ENCODE measurements at regions not wholly inside any gene's neighbourhood (a gene's known extent, or its start where the extent isn't known, plus 50 kb on each side); places are given as distances from the start of the nearest gene placed in this dataset.

- Histone ChIP-seq H3K36me3 (replicated peaks in 1 of 2; ENCODE audit: control extremely low read depth in 1 of 2, control insufficient read depth in 1 of 2, extremely low read depth in 1 of 2, insufficient read depth in 2 of 2, low read length in 1 of 2) (no peaks in the 10 kb centered on the region), H3K79me2 (ENCODE audit: control insufficient read depth, insufficient read depth, low read length) (no peaks in the 10 kb centered on the region), H2AFZ (ENCODE audit: insufficient read depth, low read depth, low read length, poor library complexity, severe bottlenecking) (no peak overlapping the region), H3K4me2 (replicated peaks; ENCODE audit: low read depth, low read length, poor library complexity, severe bottlenecking) (no peak overlapping the region), H4K20me1 (ENCODE audit: control insufficient read depth, insufficient read depth, low read length, poor library complexity, severe bottlenecking) (no peaks in the 10 kb centered on the region), H3K27ac (ENCODE audit: low read length in 2 of 2) (no peak overlapping the region), H3K9me3 (ENCODE audit: control extremely low read depth in 1 of 3, control insufficient read depth in 2 of 3, insufficient read depth in 1 of 3, low read length in 2 of 3) (no peaks in the 10 kb centered on the region), H3K27me3 (replicated peaks in 1 of 4; ENCODE audit: control extremely low read depth in 1 of 4, control insufficient read depth in 3 of 4, insufficient read depth in 4 of 4, low read length in 3 of 4) (no peaks in the 10 kb centered on the region), H3K4me3 (ENCODE audit: control extremely low read depth in 1 of 5, extremely low read depth in 1 of 5, insufficient read depth in 1 of 5, low read depth in 2 of 5, low read length in 4 of 5) (no peak overlapping the region), H3K9ac (ENCODE audit: low read length) (no peak overlapping the region), H3K4me1 (ENCODE audit: control insufficient read depth in 2 of 2, insufficient read depth in 2 of 2, low read length in 2 of 2) (no peaks in the 10 kb centered on the region)
- intact Hi-C loops (cut with micrococcal nuclease), result no loop called here
- POLR2A ChIA-PET, result no interaction called here
- Mint-ChIP-seq H3K4me1 (no peaks in the 10 kb centered on the region), H3K4me3 (no peak overlapping the region), H3K9me3 (ENCODE audit: insufficient read depth) (no peaks in the 10 kb centered on the region), H3K27ac (no peak overlapping the region), H3K27me3 (peaks cover 14% of the 10 kb centered on the region)
- TF ChIP-seq, protein P1, sequence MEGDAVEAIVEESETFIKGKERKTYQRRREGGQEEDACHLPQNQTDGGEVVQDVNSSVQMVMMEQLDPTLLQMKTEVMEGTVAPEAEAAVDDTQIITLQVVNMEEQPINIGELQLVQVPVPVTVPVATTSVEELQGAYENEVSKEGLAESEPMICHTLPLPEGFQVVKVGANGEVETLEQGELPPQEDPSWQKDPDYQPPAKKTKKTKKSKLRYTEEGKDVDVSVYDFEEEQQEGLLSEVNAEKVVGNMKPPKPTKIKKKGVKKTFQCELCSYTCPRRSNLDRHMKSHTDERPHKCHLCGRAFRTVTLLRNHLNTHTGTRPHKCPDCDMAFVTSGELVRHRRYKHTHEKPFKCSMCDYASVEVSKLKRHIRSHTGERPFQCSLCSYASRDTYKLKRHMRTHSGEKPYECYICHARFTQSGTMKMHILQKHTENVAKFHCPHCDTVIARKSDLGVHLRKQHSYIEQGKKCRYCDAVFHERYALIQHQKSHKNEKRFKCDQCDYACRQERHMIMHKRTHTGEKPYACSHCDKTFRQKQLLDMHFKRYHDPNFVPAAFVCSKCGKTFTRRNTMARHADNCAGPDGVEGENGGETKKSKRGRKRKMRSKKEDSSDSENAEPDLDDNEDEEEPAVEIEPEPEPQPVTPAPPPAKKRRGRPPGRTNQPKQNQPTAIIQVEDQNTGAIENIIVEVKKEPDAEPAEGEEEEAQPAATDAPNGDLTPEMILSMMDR (IDR thresholded peaks at IDR 0.05), result no peak
- no peak for TF ChIP-seq EZH2 (IDR thresholded peaks at IDR 0.05; ENCODE audit: borderline replicate concordance, insufficient read depth, low read depth, low read length, poor library complexity, severe bottlenecking)
- DNase-seq, result no peak
- no CpG with 5 or more reads among the region's 2 CpGs for WGBS (ENCODE audit: insufficient coverage)
- no peak for ATAC-seq (ENCODE audit: low read depth)
- CTCF ChIA-PET, result no interaction called here
These were observed 613.5 kb upstream of the SETBP1 start for GRCh38 chr18:44067186-44067585.

DNA sequence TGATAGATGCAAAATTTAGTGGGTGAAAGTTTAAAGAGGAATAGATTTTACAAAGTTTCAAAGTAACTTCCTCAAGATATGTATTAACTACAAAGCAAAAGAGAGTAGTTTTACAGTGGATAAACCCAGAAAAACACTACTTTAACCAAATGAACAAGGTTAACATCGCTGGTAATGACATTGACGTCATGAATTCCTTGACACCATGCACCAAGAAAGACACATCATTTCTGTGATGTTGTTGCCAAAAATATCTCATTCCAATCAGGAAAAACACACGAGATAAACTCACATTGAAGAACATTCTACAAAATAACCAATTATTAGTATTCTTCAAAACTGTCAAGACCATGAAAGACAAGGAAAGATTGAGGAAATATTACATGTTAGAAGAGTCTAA, 605.6 kb upstream of the SETBP1 start:
- Mint-ChIP-seq H3K9me3 (ENCODE audit: insufficient read depth) (no peaks in the 10 kb centered on the region), H3K27me3 (peaks cover 8% of the 10 kb centered on the region), H3K4me3 (no peak overlapping the region), H3K27ac (no peak overlapping the region), H3K4me1 (no peaks in the 10 kb centered on the region)
- CTCF ChIA-PET, result no interaction called here
- Histone ChIP-seq H3K27me3 (replicated peaks in 1 of 4; ENCODE audit: control extremely low read depth in 1 of 4, control insufficient read depth in 3 of 4, insufficient read depth in 4 of 4, low read length in 3 of 4) (peaks cover 0 to 3% (median 0%) of the 10 kb centered on the region in 4 experiments), H3K4me3 (ENCODE audit: control extremely low read depth in 1 of 5, extremely low read depth in 1 of 5, insufficient read depth in 1 of 5, low read depth in 2 of 5, low read length in 4 of 5) (no peak overlapping the region), H3K27ac (ENCODE audit: low read length in 2 of 2) (no peak overlapping the region), H3K4me1 (ENCODE audit: control insufficient read depth in 2 of 2, insufficient read depth in 2 of 2, low read length in 2 of 2) (no peaks in the 10 kb centered on the region), H3K9me3 (ENCODE audit: control extremely low read depth in 1 of 3, control insufficient read depth in 2 of 3, insufficient read depth in 1 of 3, low read length in 2 of 3) (no peaks in the 10 kb centered on the region), H3K36me3 (replicated peaks in 1 of 2; ENCODE audit: control extremely low read depth in 1 of 2, control insufficient read depth in 1 of 2, extremely low read depth in 1 of 2, insufficient read depth in 2 of 2, low read length in 1 of 2) (no peaks in the 10 kb centered on the region), H3K9ac (ENCODE audit: low read length) (no peak overlapping the region), H4K20me1 (ENCODE audit: control insufficient read depth, insufficient read depth, low read length, poor library complexity, severe bottlenecking) (no peaks in the 10 kb centered on the region), H3K79me2 (ENCODE audit: control insufficient read depth, insufficient read depth, low read length) (no peaks in the 10 kb centered on the region), H3K4me2 (replicated peaks; ENCODE audit: low read depth, low read length, poor library complexity, severe bottlenecking) (no peak overlapping the region), H2AFZ (ENCODE audit: insufficient read depth, low read depth, low read length, poor library complexity, severe bottlenecking) (no peak overlapping the region)
- DNase-seq, result no peak
- POLR2A ChIA-PET, result no interaction called here
- intact Hi-C loops (cut with micrococcal nuclease), result no loop called here
- no CpG with 5 or more reads among the region's 3 CpGs for WGBS (ENCODE audit: insufficient coverage)
- TF ChIP-seq, protein P1 (IDR thresholded peaks at IDR 0.05), result no peak
- TF ChIP-seq EZH2 (IDR thresholded peaks at IDR 0.05; ENCODE audit: borderline replicate concordance, insufficient read depth, low read depth, low read length, poor library complexity, severe bottlenecking), result no peak
- no peak for ATAC-seq (ENCODE audit: low read depth)

Measured in B cell (primary cell).